PC-3 (cell line): ENCODE measurements at regions not wholly inside any gene's neighbourhood (a gene's known extent, or its start where the extent isn't known, plus 50 kb on each side); places are given as distances from the start of the nearest gene placed in this dataset.

Experiments used
- ATAC-seq: fragments of 200-7000 bp; cut with Tn5 transposase; 2 replicates; pipeline ENCODE4 v1.9.1; 2020; ENCODE audit warnings: mild to moderate bottlenecking, moderate library complexity
- BruUV-seq: library from RNA; stranded (reverse); fragments of 400-500 nt; replicated peaks from 2 replicates; lab custom pipeline; 2021; lab: Mats Ljungman, UMichigan
- CTCF ChIA-PET: fragments of 300-600 bp; sonication (Branson Sonifier 250); formaldehyde crosslinking; loops from one replicate; lab custom pipeline; 2022; ENCODE audit warnings: antibody characterized with exemption; lab: Charles Lee
- POLR2A ChIA-PET: fragments of 300-600 bp; sonication (Branson Sonifier 250); formaldehyde crosslinking; loops from one replicate; lab custom pipeline; 2022; ENCODE audit warnings: antibody characterized with exemption; ENCODE audit not compliant: unreplicated experiment; lab: Charles Lee
- DNase-seq: peaks from one replicate; pipeline ENCODE4 v3.0.0-alpha.2; 2015
- H2AFZ ChIP-seq: fragments of 300-600 bp; sonication (generic); 2 replicates; pipeline ENCODE4 v1.6.0; 2016; ENCODE audit warnings: antibody characterized with exemption, low read length
- H3F3A ChIP-seq: fragments of 300-600 bp; sonication (generic); one replicate; pipeline ENCODE4 v1.6.0; 2017; ENCODE audit warnings: antibody characterized with exemption, low read length, control low read depth, mild to moderate bottlenecking; ENCODE audit not compliant: unreplicated experiment
- H3K27ac ChIP-seq: fragments of 300-600 bp; sonication (generic); 2 replicates; pipeline ENCODE4 v1.5.1; 2016; ENCODE audit warnings: mild to moderate bottlenecking, low read length
- H3K27me3 ChIP-seq: fragments of 300-600 bp; sonication (generic); 2 replicates; pipeline ENCODE4 v1.6.1; 2016; ENCODE audit warnings: low read length, mixed read lengths
- H3K36me3 ChIP-seq: fragments of 300-600 bp; sonication (generic); 2 replicates; pipeline ENCODE4 v1.6.1; 2016; ENCODE audit warnings: low read depth, mixed run types, low read length, mixed read lengths
- H3K4me1 ChIP-seq: fragments of 300-600 bp; sonication (generic); 2 replicates; pipeline ENCODE4 v1.5.1; 2016; ENCODE audit warnings: low read length; ENCODE audit not compliant: insufficient read depth
- H3K4me2 ChIP-seq: fragments of 300-600 bp; sonication (generic); 2 replicates; pipeline ENCODE4 v1.6.0; 2016; ENCODE audit warnings: low read length
- H3K4me3 ChIP-seq: fragments of 300-600 bp; sonication (generic); 2 replicates; pipeline ENCODE4 v1.5.1; 2016; ENCODE audit warnings: mild to moderate bottlenecking, low read length, mixed read lengths
- H3K79me2 ChIP-seq: fragments of 300-600 bp; sonication (generic); 2 replicates; pipeline ENCODE4 v1.6.1; 2017; ENCODE audit warnings: low read length, mixed read lengths
- H3K9ac ChIP-seq: fragments of 300-600 bp; sonication (generic); 2 replicates; pipeline ENCODE4 v1.6.0; 2016; ENCODE audit warnings: mild to moderate bottlenecking, low read length
- H3K9me2 ChIP-seq: fragments of 300-600 bp; sonication (generic); replicated peaks from 2 replicates; pipeline ENCODE4 v1.6.1; 2016; ENCODE audit warnings: mixed run types, low read length, mixed read lengths
- H3K9me3 ChIP-seq: fragments of 300-600 bp; sonication (generic); 2 replicates; pipeline ENCODE4 v1.6.1; 2016; ENCODE audit warnings: low read length, mixed read lengths
- H4K20me1 ChIP-seq: fragments of 300-600 bp; sonication (generic); 2 replicates; pipeline ENCODE4 v1.6.1; 2016; ENCODE audit warnings: low read length, mixed read lengths
- EZH2 ChIP-seq: fragments of 300-600 bp; sonication (generic); IDR thresholded peaks from one replicate; pipeline ENCODE4 v1.6.1; 2017; ENCODE audit warnings: antibody characterized with exemption, mild to moderate bottlenecking, low read length; ENCODE audit not compliant: unreplicated experiment
- EZH2phosphoT487 ChIP-seq: fragments of 300-600 bp; sonication (generic); IDR thresholded peaks from 2 replicates; pipeline ENCODE4 v1.6.1; 2018; ENCODE audit warnings: mild to moderate bottlenecking, antibody characterized with exemption, low read length, borderline replicate concordance
- intact Hi-C: fragments of 100-400 bp; cut with micrococcal nuclease; formaldehyde crosslinking; loops from 2 replicates; pipeline ENCODE4 v1.9.0; 2023
- TF ChIP-seq, protein P1 (sequence below): fragments of 300-600 bp; sonication (generic); conservative IDR thresholded peaks from 2 replicates; pipeline ENCODE4 v1.5.1; 2017; ENCODE audit warnings: antibody characterized with exemption, low read depth, mild to moderate bottlenecking, low read length

GRCh38 chr9:81530310-81530810 lies 159.0 kb downstream of the TLE1 start:
- TF ChIP-seq, protein P1, sequence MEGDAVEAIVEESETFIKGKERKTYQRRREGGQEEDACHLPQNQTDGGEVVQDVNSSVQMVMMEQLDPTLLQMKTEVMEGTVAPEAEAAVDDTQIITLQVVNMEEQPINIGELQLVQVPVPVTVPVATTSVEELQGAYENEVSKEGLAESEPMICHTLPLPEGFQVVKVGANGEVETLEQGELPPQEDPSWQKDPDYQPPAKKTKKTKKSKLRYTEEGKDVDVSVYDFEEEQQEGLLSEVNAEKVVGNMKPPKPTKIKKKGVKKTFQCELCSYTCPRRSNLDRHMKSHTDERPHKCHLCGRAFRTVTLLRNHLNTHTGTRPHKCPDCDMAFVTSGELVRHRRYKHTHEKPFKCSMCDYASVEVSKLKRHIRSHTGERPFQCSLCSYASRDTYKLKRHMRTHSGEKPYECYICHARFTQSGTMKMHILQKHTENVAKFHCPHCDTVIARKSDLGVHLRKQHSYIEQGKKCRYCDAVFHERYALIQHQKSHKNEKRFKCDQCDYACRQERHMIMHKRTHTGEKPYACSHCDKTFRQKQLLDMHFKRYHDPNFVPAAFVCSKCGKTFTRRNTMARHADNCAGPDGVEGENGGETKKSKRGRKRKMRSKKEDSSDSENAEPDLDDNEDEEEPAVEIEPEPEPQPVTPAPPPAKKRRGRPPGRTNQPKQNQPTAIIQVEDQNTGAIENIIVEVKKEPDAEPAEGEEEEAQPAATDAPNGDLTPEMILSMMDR: no peak
- no peak for TF ChIP-seq EZH2phosphoT487
- no peak overlapping the region for H2AFZ ChIP-seq
- DNase-seq (no peak), ATAC-seq (no peak)
- no peaks in the 10 kb centered on the region for H3K36me3 ChIP-seq
- intact Hi-C loops: no loop called here
- ChIA-PET POLR2A (no interaction called here), CTCF (no interaction called here)
- H3F3A ChIP-seq: no peaks in the 10 kb centered on the region
- no peaks in the 10 kb centered on the region for H3K79me2 ChIP-seq
- no peaks in the 10 kb centered on the region for H3K9me2 ChIP-seq
- peak overlapping the region; percentile 68 for H3K27ac ChIP-seq
- H3K9ac ChIP-seq: peak overlapping the region; percentile 10; the same call in 1 of the 2 replicates
- H3K4me2 ChIP-seq: peak overlapping the region; percentile 27
- no TSS peak for BruUV-seq
- H3K4me3 ChIP-seq: no peak overlapping the region
- no peaks in the 10 kb centered on the region for H3K27me3 ChIP-seq
- H3K4me1 ChIP-seq: peaks cover 36% of the 10 kb centered on the region
- H4K20me1 ChIP-seq: no peaks in the 10 kb centered on the region
- H3K9me3 ChIP-seq: no peaks in the 10 kb centered on the region

GRCh38 chr9:81529556-81530193 lies 159.7 kb downstream of the TLE1 start:
- peaks cover 29% of the 10 kb centered on the region for H3K4me1 ChIP-seq
- no peaks in the 10 kb centered on the region for H3K9me3 ChIP-seq
- no peak overlapping the region for H3K4me3 ChIP-seq
- no peak overlapping the region for H2AFZ ChIP-seq
- H3K4me2 ChIP-seq: peak overlapping the region; percentile 27
- intact Hi-C loops: loop anchor here (10.0 kb wide), 1 partner anchor 55 kb away; no protein-coding TSS in a partner anchor
- H3K36me3 ChIP-seq: no peaks in the 10 kb centered on the region
- no peaks in the 10 kb centered on the region for H3K9me2 ChIP-seq
- ATAC-seq (peak; percentile 84), DNase-seq (peak; percentile 77)
- no peaks in the 10 kb centered on the region for H3F3A ChIP-seq
- no TSS peak for BruUV-seq
- ChIA-PET POLR2A (no interaction called here), CTCF (no interaction called here)
- H3K79me2 ChIP-seq: no peaks in the 10 kb centered on the region
- H3K27ac ChIP-seq: peak overlapping the region; percentile 68
- H3K27me3 ChIP-seq: no peaks in the 10 kb centered on the region
- no peaks in the 10 kb centered on the region for H4K20me1 ChIP-seq
- H3K9ac ChIP-seq: peak overlapping the region; percentile 10; the same call in 1 of the 2 replicates
- TF ChIP-seq, protein P1: no peak
- TF ChIP-seq EZH2 (no peak), EZH2phosphoT487 (no peak)

DNA sequence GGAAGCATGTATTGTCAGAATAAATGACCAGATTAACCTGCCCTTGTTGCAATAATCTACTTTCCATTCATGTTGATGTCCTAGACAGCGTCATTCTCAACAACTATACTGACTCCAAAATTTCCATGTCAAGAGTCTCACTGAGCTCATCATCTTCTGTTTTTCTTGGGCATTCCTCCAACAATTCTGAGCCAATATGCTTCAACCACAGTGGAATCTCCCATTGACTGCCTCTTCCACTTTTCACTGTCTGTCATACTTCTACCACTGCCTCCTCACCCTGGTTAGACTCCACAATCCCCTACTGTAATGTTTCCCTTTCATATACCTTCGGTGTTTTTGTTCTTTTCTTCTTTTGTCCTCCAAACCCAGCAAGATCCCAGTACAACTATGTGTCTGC lies 162.8 kb downstream of the TLE1 start:
- no peaks in the 10 kb centered on the region for H4K20me1 ChIP-seq
- TF ChIP-seq, protein P1: no peak
- TF ChIP-seq EZH2 (no peak), EZH2phosphoT487 (no peak)
- no peak overlapping the region for H3K9ac ChIP-seq
- no peaks in the 10 kb centered on the region for H3F3A ChIP-seq
- H3K9me3 ChIP-seq: no peaks in the 10 kb centered on the region
- H2AFZ ChIP-seq: no peak overlapping the region
- H3K36me3 ChIP-seq: no peaks in the 10 kb centered on the region
- ChIA-PET CTCF (no interaction called here), POLR2A (no interaction called here)
- no TSS peak for BruUV-seq
- no peak overlapping the region for H3K4me2 ChIP-seq
- intact Hi-C loops: loop anchor here (10.0 kb wide), 1 partner anchor 58 kb away; no protein-coding TSS in a partner anchor
- no peaks in the 10 kb centered on the region for H3K79me2 ChIP-seq
- DNase-seq (no peak), ATAC-seq (no peak)
- H3K27me3 ChIP-seq: no peaks in the 10 kb centered on the region
- H3K9me2 ChIP-seq: no peaks in the 10 kb centered on the region
- no peak overlapping the region for H3K27ac ChIP-seq
- peaks cover 25% of the 10 kb centered on the region for H3K4me1 ChIP-seq
- H3K4me3 ChIP-seq: no peak overlapping the region
